ENCODE measurements at regions not wholly inside any gene's neighbourhood (a gene's known extent, or its start where the extent isn't known, plus 50 kb on each side); places are given as distances from the start of the nearest gene placed in this dataset.

DNA sequence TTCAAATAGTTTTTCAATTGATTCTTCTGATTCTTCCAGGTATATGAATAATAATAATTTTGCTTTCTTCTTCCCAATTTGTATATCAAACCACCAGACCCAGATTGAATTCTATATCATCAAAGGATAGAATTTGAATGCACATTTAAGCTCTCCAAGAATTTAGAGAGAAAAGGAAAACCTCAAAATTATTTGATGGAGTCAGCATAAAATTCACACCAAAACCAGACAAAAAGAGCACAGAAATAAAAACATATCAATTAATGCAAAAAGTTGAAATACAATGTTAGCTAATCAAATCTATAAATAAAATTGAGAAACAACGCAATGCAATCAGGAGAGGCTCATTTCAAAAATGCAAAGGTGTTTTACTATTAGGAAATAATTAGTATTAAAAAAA is 248.0 kb upstream of the HS6ST1 start:
- no peak for DNase-seq (ENCODE audit: low read depth)

DNA sequence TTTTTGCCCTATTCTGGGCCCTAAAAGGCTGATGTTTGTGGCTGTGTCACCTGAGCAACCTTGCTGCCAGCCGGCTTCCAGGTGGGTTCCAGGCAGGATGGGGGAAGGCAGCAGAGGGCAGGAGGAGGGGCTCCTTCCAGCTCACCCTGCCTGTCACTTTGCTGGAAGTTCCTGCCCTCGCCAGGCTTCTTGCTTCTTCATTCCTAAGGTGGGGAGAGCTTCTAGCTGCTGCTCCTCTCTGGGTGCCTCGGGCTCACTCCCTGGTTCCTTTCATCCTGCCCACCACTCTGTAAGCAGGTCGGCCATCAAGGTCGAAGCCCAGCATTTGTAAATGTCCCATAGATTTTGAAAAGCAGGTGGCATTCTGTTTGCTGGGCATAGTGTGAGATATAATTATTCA is 249.4 kb upstream of the HS6ST1 start:
- no peak for DNase-seq (ENCODE audit: low read depth)

DNA sequence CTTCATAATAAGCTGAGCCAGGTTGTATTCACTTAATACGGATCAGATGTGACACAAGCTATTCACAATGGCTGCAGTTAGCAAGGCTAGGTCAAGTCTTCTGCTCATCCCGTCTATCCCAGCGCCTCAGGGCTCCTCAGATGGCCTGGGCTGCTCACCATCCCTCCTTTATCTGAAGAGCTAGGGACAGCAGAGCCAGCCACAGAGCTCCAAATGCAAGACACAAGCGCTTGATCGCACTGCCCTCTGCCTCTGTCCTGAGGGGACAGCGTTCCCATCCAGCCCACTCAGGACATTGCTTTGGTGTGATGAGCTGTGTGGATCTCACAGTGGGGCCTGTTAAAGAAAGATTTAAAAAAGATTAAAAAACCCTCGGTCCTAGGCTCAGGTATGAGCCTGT is 254.4 kb upstream of the HS6ST1 start:
- DNase-seq (ENCODE audit: low read depth), result no peak

DNA sequence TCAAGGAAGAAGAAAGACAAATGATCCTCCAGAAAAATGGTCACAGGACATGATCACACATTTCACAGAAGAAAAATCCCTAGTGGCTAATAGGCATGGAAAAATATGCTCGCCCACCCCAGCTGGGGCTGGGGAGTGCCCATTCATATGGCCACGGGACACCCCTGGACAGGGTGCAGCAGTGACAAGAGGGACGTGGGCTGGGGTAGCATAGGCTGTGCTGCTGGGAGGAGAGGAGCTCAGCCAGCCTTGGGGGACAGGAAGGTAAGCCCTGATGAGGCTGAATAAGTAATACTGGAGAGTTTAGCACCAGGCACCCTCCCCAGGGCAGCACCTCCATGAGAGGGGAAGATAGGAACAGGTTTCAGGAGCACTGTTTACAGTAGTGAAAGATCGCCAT is 254.9 kb upstream of the HS6ST1 start:
- no peak for DNase-seq (ENCODE audit: low read depth)

DNA sequence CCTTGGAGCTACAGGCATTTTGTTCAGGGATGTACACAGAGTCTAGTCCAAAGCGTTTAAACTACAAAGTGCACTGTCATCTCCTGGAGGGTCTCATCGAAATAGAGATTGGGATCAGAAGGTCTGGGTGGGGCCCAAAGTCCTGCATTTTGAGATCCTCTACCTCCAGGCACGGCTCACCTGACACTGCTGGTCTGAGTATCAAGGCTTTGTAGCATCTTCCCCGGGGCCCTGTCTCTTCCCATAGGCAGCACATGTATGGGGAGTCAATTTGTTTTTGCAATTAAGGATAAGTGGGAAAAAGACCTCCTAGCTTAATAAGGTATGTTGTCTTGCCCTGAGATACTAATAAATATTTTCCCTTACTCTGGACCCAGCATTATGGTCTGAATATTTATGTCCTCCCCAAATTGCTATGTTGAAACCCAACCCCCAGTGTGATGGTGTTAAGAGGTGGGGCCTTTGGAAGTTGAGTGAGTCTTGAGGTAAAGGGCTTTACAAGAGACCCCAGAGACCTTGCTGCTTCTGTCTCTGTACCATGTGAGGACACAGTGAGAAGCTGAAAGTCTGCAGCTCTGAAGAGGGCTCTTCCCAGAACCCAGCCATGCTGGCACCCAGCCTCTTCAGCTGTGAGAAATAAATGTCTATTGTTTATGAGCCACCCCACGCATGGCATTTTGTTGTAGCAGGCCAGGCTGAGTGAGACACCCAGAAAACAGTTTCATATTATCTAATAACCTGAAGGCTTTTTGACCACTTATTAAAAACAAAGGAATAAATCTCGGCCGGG is 258.7 kb upstream of the HS6ST1 start:
- DNase-seq (ENCODE audit: low read depth), result no peak

DNA sequence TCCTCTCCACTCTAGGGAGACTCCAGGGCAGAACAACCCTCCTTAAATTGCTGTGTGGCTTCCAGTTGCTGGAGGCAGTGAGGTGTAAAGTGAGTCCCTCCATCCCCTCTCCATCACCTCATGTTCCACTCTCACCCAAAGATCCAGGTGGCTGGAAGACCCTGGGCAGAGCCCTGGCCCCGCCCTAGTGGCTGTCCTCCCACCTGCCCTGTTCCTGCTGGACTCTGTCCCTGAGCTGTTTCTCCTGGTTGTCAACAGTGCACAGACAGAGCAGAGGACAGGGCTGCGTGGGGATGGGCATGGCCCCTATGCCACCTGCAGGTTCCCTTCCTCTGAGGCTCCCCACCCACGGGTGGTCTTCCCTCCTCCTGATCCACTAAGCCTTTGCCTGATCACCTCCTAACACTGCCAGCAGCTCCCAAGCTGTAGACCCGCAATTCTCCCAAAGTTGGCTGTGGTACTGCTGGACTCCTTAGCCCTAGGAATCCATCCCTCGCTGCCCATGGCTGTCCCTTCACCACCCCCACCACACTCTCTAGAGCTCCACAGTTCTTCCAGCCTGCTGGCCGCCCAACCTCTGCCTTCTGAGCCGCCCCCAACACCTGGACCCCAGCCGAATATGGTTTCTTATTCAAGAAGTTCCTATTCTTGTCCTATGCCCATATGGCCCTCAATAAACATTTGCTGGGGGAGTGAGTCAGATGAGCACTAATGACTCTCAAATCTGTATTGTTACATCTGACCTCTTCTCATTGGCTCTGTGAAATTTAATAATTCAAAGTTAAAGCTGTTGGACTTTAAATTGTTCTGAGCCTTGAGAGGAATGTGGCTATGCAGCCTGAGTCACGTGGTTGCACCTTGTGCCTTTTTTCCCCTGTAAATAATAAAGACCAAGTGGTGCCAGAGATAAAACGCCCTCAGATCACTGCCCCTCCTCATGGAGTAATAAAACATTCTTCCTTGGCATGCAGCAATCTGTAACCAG is 260.0 kb upstream of the HS6ST1 start:
- DNase-seq (ENCODE audit: low read depth), result no peak

DNA sequence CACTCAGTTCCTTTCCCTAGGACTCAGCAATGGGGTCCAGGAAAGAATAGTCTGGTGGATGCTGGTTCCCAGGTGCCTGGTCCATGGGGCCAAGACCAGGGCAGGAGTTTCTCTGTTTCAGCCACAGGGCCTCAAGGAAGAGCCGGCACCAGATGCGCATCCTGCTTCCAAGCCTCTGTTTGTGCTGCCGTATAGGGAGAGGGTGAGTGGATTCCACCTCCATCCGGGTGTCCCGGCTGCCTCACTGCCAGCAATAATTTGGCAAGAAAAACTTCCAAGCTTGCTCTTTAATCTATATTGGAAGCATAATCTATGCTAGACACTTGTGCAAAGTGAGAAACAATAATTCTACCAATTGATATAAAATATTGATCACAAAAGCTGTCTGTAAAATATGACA is 261.2 kb upstream of the HS6ST1 start:
- DNase-seq (ENCODE audit: low read depth), result no peak

DNA sequence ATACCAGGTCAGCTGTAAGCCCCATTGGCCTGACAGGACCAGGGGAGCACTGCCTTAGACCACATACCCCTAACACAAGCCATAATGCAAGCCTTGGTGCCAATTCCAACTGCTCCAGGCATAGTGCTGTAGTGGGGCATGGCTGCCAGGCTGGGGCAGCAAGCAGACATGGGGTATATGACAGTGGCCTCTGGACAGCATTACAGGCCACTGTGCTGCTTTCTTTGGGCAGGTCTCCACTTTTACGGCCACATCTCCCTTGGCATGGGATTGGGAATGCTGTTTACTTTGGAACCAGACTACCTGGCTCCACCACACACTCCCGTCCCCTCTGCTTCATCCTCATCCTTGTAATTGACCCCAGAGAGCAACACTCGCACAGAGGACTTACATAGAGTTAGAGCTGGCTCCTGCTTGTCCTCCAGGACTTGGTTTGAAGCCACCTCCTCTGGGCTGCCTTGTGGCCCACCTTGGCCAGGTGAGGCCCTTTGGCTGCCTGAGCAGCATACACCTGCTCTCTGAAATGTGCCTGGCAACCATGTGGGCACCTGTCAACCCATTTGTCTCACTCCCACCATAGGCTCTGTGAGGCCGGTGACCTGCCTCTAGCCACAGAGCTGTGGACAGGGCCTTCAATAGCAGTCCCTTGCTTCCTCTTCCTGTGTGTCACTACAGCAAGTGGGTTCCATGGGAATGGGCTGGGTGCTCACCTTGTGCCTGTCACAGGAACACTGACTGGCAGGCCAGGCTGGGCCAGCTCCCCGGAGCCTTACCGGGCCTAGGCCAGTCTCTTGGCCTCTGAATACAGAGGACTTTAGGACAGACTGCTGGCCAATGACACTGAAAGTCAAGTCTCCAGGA is 262.6 kb upstream of the HS6ST1 start:
- DNase-seq (ENCODE audit: low read depth), result no peak

DNA sequence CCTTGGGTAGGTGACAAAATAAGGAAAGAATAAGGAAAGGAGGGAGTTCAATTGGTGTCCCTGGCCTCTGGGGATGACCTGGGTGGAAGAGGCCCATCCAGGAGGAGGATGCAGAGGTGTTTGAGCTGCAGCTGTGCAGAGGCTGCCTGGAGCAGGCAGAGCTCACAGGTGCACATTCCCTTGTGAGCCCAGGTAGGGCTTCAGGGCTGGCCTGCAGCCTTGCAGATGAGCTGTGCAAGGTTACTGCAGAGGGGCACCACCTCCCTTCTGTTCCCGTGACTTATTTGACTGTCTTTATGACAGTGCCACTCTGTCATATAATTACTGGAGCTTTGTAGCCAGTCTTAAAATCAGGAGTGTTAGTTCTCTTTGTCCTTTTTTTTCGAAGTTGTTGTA is 263.2 kb upstream of the HS6ST1 start:
- DNase-seq (ENCODE audit: low read depth), result no peak

DNA sequence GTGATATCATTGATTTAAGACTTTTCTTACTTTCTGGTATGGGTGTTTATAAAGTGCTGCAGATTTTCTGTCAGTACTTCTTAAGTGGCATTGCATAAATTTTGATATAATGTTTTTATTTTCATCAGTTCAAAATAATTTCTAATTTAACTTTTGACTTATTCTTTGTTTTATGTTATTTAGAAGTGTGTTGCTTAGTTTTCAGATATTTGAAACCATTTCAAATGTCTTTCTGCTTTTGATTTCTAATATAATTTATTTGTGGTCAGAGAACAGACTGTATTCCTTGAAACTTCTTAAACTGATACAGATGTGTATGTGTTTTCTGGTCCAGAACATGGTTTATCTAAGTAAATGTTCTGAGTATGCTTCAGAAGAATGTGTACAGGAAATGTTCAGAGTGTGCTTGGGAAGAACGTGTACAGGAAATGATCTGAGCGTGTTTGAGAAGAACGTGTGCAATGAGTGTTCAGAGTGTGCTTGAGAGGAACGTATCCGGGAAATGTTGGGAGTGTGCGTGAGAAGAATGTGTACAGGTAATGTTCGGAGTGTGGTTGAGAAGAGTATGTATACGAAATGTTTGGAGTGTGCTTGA is 265.7 kb upstream of the HS6ST1 start:
- DNase-seq (ENCODE audit: low read depth), result peak; percentile 16

DNA sequence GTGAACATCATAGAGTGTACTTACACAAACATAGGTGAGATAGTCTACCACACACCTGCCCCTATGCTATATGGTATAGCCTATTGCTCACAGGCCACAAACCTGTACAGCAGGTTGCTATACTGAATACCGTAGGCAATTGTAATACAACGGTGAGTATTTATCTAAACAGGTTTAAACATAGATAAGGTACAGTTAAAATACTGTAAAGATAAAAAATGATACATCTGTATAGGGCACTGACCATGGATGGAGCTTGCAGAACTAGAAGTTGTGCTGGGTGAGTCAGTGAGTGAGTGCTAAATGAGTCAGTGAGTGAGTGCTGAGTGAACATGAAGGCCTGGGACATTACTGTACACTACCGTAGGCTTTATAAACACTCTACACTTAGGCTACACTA is 267.0 kb upstream of the HS6ST1 start:
- peak; percentile 69 for DNase-seq (ENCODE audit: low read depth)

DNA sequence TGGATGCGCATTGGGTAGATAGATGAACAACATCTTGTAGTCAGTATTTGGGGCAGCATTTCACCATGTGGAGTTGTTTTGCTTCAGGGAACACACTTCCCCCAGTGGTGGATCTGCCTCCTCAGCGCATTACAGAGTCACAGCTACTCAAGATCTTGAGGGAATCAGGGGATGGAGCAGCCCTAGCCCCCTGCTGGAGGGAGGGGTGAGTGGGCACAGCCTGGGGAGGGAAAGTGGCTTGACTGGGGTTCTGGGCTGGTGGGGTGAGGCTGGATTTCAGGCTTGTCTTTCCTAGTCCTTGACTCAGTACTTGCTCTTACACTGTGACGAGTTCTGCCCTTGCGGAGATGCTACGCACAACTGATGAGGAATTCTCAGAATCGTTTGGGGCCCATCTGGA is 271.0 kb upstream of the HS6ST1 start:
- DNase-seq (ENCODE audit: low read depth), result no peak

DNA sequence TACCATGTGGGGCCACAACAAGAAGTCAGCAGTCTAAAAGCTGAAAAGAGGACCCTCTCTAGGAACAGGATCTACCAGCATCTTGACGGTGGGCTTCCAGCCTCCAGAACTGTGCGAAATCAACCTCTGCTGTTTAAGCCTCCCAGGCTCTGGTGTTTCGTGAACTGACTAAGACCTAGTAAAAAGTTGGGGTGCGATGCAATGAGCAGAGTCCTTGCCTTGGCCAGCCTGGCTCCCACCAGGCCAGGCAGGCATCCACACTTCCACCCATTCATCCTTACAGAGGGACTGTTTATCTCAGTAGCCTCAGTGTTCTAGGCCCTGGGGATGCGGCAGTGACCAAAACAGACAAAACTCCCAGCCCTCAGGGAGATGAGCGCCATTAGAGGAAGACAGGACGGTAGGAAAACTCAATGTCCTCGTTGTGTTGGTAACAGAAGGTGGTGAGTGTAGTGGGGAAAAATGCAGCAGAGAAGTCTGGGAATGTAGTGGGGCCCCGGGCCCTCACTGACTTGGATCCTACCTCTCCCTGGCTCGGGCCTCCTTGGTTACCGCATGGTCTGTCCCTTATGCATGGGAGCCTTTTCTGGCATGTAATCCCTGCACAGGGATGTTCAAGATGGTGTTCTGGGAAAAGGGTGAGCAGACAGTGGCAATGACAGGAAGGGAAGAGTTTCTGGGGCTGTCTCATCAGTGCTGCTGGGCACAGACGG is 271.8 kb upstream of the HS6ST1 start:
- no peak for DNase-seq (ENCODE audit: low read depth)

DNA sequence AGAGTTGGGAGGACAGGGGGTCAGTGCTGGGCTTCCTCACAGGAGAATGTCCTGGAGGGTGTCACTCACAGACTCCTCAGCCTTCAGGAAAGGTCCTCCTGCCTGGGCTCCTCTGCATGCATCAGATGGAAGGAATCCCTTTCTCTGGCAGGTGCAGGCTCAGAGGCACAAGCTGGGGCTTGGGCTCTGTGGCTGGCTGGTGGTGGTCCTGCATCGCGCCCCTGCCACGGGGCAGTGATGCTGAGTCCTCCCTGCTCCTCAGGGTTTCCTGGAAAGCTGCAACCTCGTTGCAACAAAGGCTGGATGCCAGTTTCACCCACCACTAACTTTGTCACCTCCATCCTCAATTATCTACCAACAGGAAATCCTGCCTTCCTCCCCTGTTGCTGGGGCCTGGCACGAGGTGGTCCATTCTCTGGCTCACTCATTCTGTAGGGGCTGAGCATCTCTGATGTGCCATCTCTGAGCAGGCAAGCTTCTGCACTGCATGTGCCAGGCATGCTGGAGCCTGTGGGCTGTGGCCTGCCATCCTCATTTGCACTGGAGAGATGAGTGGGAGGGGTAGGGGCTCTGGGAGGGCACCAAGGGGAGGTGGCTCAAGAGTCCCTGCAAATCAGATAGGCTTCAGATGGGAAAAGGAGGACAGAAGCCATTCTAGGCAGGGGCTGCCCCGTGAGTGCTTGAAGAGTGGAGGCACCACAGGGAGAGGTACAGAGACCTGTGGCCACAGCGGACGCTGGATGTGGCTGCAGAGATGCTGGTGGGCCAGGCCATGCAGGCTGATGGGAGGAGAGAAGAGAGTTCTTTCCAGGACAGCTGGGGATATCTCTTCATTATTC is 272.6 kb upstream of the HS6ST1 start:
- DNase-seq (ENCODE audit: low read depth), result no peak

DNA sequence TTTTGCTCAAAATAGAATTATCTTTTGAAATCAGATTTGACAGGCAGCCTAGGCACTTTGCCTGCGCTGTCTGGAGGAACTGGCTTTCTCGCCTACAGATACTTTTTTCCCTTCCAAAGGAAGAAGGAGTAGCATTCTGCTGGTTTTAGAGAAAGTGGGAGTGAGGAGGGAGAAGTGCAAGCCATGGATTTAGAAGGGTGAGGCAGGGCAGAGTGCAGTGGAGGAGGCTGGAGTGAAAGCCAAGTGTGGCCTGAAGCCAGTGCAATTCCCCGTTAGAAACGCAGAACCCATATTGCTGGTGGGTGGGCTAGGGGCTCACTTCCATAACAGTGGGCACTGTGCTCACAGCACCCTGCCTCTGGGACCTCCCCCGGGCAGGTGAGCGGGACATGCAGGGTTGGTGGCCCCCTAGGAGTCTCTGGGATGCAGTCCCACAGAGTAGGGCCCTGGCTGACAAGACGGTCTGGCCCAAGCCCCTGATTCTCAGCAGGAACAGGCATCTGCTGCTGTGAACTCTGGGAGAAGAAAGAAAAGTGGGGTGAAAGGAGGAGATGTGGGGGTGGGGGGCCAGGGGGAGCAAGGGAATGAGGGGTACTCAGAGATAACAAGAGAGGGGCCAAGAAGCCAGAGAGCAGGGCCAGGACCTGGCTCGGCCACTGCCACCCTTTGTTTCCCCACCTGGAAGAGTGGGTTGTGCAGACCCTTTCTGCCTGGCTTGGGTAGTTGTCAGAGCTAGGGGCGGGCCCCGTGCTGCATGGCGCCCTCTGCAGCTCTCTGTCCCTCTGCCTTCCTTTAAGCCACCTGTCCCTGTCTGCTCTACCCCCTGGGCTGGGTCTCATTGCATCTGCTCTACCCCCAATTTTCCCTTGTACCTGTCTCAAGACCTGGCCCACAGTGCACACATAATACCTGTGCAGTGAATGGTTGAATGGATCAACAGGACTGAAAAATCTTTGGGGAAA is 273.5 kb upstream of the HS6ST1 start:
- no peak for DNase-seq (ENCODE audit: low read depth)

DNA sequence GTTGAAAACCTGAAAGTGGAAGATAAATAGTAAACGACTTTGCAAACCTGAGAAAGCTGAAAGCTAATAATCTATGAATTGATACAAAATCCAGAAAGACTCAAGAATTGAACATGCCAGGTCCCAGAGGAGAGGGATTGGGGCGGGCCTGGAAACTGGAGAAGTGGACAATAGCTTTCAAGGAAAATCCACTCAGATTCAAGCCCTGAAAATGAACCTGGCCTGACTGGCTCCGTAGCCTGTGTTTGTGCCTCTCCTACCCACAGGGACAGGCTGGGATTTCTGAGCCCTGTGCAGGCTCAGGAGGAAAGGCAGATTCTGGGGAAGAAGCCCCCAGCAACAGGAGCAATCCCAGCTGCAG is 274.8 kb upstream of the HS6ST1 start:
- no peak for DNase-seq (ENCODE audit: low read depth)

DNA sequence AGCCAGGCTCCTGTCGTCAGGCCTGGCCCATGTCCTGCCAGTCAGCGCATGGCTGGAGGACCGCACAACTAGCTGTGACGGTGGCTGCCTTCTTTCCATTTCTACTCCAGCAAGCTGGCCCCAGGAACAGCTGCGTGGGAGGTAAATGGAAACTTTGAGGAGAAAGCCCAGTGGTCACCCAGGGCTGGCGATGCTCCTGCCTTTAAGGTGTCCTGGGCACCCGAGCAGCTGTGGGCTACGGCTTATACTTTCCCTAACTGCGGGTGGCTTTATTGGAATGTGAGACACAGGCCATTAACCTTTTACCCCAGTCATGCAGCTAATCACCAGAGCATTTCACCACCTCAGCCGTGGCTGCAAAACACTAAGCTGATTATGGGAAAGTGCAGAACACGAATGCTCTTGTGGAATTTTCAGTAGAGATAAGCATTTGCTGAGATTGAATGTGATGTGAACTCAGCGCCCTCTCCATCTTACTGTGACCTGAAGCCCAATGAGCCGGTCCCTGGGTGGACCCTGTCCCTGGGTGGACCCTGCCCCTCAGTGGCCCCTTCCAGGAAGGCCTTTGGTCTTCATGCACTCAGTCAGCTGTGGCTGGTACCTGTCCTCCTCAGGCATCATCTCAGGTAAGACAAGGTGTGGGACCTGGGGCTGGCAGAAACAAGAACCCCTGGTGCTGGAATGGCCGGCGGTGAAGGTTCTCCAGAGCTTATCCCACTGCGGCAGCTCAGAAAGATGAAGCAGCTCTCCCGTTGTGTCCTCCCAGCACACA is 275.4 kb upstream of the HS6ST1 start:
- no peak for DNase-seq (ENCODE audit: low read depth)

DNA sequence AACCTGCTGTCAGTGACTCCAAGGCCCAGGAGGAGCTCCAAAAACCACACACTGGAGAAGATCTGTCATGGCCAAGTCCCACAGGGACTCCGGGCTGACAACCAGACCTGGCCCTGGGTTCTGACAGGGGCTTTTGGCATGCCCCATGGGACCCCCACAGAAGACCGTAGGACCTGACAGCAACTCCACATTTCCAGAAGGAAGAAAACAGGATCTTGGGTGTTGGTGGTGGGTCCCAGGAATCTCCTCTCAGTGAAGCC is 275.9 kb upstream of the HS6ST1 start:
- DNase-seq (ENCODE audit: low read depth), result no peak

Data from HT1080 (cell line).